ENCODE measurements at regions not wholly inside any gene's neighbourhood (a gene's known extent, or its start where the extent isn't known, plus 50 kb on each side); places are given as distances from the start of the nearest gene placed in this dataset.

DNA sequence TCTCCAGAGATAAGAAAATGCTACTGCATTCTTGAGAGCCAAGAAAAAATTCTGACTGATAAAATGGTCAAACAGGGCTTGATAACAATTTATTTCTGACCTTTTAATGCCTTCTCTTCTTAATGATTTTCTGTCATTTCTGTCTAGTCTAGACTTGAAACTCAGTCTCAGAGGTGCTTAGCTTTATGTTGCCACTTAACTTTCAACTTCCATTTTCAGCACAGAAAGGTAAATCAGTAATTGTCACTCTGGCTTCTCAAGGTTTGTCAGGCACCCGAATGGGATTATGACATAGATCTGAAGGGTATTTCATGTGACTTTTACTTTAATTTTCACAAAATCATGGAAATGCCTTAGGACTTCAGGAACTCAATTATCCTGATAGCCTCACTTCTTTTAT is 155.4 kb upstream of the GBE1 start:
- TF ChIP-seq, protein P1, sequence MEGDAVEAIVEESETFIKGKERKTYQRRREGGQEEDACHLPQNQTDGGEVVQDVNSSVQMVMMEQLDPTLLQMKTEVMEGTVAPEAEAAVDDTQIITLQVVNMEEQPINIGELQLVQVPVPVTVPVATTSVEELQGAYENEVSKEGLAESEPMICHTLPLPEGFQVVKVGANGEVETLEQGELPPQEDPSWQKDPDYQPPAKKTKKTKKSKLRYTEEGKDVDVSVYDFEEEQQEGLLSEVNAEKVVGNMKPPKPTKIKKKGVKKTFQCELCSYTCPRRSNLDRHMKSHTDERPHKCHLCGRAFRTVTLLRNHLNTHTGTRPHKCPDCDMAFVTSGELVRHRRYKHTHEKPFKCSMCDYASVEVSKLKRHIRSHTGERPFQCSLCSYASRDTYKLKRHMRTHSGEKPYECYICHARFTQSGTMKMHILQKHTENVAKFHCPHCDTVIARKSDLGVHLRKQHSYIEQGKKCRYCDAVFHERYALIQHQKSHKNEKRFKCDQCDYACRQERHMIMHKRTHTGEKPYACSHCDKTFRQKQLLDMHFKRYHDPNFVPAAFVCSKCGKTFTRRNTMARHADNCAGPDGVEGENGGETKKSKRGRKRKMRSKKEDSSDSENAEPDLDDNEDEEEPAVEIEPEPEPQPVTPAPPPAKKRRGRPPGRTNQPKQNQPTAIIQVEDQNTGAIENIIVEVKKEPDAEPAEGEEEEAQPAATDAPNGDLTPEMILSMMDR (IDR thresholded peaks at IDR 0.05), result no peak
- no peak for TF ChIP-seq POLR2A (IDR thresholded peaks at IDR 0.05)

Measured in heart left ventricle (tissue), 13 donors.